ENCODE measurements at regions not wholly inside any gene's neighbourhood (a gene's known extent, or its start where the extent isn't known, plus 50 kb on each side); places are given as distances from the start of the nearest gene placed in this dataset.

DNA sequence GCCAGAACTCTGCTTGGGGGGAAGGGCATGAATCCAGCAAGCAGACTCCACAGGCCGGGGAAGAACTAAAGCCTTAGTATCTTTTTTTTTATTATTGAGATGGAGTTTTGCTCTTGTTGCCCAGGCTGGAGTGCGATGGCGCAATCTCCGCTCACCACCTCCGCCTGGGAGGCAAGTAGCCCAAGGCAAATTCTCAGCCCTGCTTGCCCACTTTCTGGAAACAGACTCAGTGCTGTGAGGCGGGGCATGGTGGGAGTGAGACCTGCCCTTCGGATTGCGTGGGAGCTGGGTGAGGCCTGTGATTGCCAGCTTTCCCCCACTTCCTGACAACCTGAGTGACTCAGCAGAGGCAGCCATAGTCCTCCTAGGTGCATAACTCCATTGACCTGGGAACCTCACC is 348.8 kb downstream of the GASK1B start:
- no peak for TF ChIP-seq EZH2phosphoT487 (IDR thresholded peaks at IDR 0.05; ENCODE audit: borderline replicate concordance)
- TF ChIP-seq, protein P1, sequence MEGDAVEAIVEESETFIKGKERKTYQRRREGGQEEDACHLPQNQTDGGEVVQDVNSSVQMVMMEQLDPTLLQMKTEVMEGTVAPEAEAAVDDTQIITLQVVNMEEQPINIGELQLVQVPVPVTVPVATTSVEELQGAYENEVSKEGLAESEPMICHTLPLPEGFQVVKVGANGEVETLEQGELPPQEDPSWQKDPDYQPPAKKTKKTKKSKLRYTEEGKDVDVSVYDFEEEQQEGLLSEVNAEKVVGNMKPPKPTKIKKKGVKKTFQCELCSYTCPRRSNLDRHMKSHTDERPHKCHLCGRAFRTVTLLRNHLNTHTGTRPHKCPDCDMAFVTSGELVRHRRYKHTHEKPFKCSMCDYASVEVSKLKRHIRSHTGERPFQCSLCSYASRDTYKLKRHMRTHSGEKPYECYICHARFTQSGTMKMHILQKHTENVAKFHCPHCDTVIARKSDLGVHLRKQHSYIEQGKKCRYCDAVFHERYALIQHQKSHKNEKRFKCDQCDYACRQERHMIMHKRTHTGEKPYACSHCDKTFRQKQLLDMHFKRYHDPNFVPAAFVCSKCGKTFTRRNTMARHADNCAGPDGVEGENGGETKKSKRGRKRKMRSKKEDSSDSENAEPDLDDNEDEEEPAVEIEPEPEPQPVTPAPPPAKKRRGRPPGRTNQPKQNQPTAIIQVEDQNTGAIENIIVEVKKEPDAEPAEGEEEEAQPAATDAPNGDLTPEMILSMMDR (conservative IDR thresholded peaks at IDR 0.05; ENCODE audit: low read length): no peak
- no peaks in the 10 kb centered on the region for H4K20me1 ChIP-seq (ENCODE audit: insufficient read depth, low read length, poor library complexity, severe bottlenecking)
- no peak overlapping the region for H3K4me3 ChIP-seq (ENCODE audit: low read length, poor library complexity, severe bottlenecking)
- no peaks in the 10 kb centered on the region for H3K4me1 ChIP-seq (ENCODE audit: insufficient read depth, low read length, poor library complexity, severe bottlenecking)
- H3K9me2 ChIP-seq (replicated peaks; ENCODE audit: low read depth, low read length): no peaks in the 10 kb centered on the region
- no peaks in the 10 kb centered on the region for H3K27me3 ChIP-seq (ENCODE audit: insufficient read depth, low read length, poor library complexity, severe bottlenecking)
- H3K9ac ChIP-seq (ENCODE audit: low read depth, low read length, poor library complexity, severe bottlenecking): no peak overlapping the region
- H2AFZ ChIP-seq (ENCODE audit: low read length): no peak overlapping the region
- H3F3A ChIP-seq (ENCODE audit: low read depth): no peaks in the 10 kb centered on the region
- no peaks in the 10 kb centered on the region for H3K79me2 ChIP-seq (ENCODE audit: insufficient read depth, low read length)
- no peaks in the 10 kb centered on the region for H3K9me3 ChIP-seq (ENCODE audit: insufficient read depth, low read depth, low read length)
- no peak overlapping the region for H3K4me2 ChIP-seq (ENCODE audit: low read depth, low read length, poor library complexity, severe bottlenecking)
- H3K36me3 ChIP-seq (ENCODE audit: insufficient read depth, low read length): no peaks in the 10 kb centered on the region

DNA sequence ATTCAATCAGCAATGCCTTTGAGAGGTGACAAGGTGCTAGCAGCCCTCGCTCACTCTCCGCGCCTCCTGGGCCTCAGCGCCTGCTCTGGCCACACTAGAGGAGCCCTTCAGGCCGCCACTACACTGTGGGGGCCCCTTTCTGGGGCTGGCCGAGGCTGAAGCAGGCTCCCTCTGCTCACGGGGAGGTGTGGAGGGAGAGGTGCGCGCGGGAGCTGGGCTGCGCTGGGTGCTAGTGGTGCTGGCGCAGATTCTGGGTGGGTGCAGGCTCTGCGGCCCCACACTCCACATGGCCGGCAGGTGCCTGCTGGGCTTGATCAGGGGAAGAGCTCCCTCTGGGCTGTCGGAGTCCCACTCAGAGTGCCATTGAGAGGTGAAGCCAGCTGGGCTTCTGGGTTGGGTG is 351.0 kb downstream of the GASK1B start:
- no peak overlapping the region for H3K4me2 ChIP-seq (ENCODE audit: low read depth, low read length, poor library complexity, severe bottlenecking)
- H3K9me2 ChIP-seq (replicated peaks; ENCODE audit: low read depth, low read length): no peaks in the 10 kb centered on the region
- H3F3A ChIP-seq (ENCODE audit: low read depth): no peaks in the 10 kb centered on the region
- no peaks in the 10 kb centered on the region for H3K36me3 ChIP-seq (ENCODE audit: insufficient read depth, low read length)
- H3K4me1 ChIP-seq (ENCODE audit: insufficient read depth, low read length, poor library complexity, severe bottlenecking): no peaks in the 10 kb centered on the region
- no peaks in the 10 kb centered on the region for H3K27me3 ChIP-seq (ENCODE audit: insufficient read depth, low read length, poor library complexity, severe bottlenecking)
- no peak overlapping the region for H2AFZ ChIP-seq (ENCODE audit: low read length)
- H3K79me2 ChIP-seq (ENCODE audit: insufficient read depth, low read length): no peaks in the 10 kb centered on the region
- TF ChIP-seq, protein P1 (conservative IDR thresholded peaks at IDR 0.05; ENCODE audit: low read length): no peak
- TF ChIP-seq EZH2phosphoT487 (IDR thresholded peaks at IDR 0.05; ENCODE audit: borderline replicate concordance): no peak
- H3K9ac ChIP-seq (ENCODE audit: low read depth, low read length, poor library complexity, severe bottlenecking): no peak overlapping the region
- H3K4me3 ChIP-seq (ENCODE audit: low read length, poor library complexity, severe bottlenecking): no peak overlapping the region
- H3K9me3 ChIP-seq (ENCODE audit: insufficient read depth, low read depth, low read length): no peaks in the 10 kb centered on the region
- H4K20me1 ChIP-seq (ENCODE audit: insufficient read depth, low read length, poor library complexity, severe bottlenecking): no peaks in the 10 kb centered on the region

DNA sequence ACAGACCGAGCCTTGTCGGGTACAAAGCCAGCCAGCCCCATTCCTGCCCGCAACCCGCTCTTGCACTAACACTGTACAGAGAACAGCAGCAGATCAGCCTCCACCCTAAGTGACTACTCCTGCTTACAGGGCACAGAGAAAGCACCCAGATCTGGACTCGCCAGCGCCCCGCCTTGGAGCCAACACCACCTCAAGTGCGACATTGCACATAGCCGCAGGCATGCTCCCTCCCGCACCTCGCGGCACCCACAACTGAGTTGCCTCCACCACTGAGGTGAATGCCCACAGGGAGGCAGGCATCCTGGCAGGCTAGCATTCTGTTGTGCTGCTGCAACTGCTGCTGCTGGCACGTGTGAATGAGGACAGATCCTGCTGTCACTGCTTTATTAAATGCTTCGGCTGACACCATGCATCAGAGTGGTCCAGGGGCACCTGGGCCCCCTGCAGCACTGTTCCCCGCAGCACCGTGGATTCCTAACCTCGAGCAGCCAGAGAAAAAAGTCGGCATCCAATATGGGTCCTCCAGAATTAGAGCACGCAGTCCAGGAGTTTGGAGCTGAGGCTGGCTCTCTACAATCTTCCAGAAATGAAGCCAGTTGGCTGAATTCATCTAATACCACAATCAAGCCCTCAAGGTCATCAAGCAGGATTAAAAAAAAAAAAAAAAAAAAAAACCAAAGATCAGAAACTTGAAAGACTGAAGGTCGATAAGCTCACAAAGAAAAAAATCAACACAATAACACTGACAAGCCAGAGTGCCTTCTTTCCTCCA is 352.9 kb downstream of the GASK1B start:
- TF ChIP-seq EZH2phosphoT487 (IDR thresholded peaks at IDR 0.05; ENCODE audit: borderline replicate concordance): no peak
- TF ChIP-seq, protein P1 (conservative IDR thresholded peaks at IDR 0.05; ENCODE audit: low read length): no peak
- no peaks in the 10 kb centered on the region for H4K20me1 ChIP-seq (ENCODE audit: insufficient read depth, low read length, poor library complexity, severe bottlenecking)
- no peaks in the 10 kb centered on the region for H3K27me3 ChIP-seq (ENCODE audit: insufficient read depth, low read length, poor library complexity, severe bottlenecking)
- no peaks in the 10 kb centered on the region for H3K9me3 ChIP-seq (ENCODE audit: insufficient read depth, low read depth, low read length)
- no peaks in the 10 kb centered on the region for H3K9me2 ChIP-seq (replicated peaks; ENCODE audit: low read depth, low read length)
- no peaks in the 10 kb centered on the region for H3F3A ChIP-seq (ENCODE audit: low read depth)
- no peak overlapping the region for H2AFZ ChIP-seq (ENCODE audit: low read length)
- H3K4me1 ChIP-seq (ENCODE audit: insufficient read depth, low read length, poor library complexity, severe bottlenecking): no peaks in the 10 kb centered on the region
- H3K36me3 ChIP-seq (ENCODE audit: insufficient read depth, low read length): no peaks in the 10 kb centered on the region
- H3K4me3 ChIP-seq (ENCODE audit: low read length, poor library complexity, severe bottlenecking): no peak overlapping the region
- no peak overlapping the region for H3K9ac ChIP-seq (ENCODE audit: low read depth, low read length, poor library complexity, severe bottlenecking)
- H3K79me2 ChIP-seq (ENCODE audit: insufficient read depth, low read length): no peaks in the 10 kb centered on the region
- no peak overlapping the region for H3K4me2 ChIP-seq (ENCODE audit: low read depth, low read length, poor library complexity, severe bottlenecking)

Data from Loucy (cell line).